ENCODE measurements at regions not wholly inside any gene's neighbourhood (a gene's known extent, or its start where the extent isn't known, plus 50 kb on each side); places are given as distances from the start of the nearest gene placed in this dataset.

GRCh38 chr12:124208489-124208888 lies 86.4 kb upstream of the RFLNA start:
- no peak overlapping the region for H3K4me3 ChIP-seq (ENCODE audit: low read depth in 2 of 2, low read length in 2 of 2)
- H3K4me1 ChIP-seq (ENCODE audit: control insufficient read depth, insufficient read depth, low read length), result no peaks in the 10 kb centered on the region
- in situ Hi-C loops (cut with HindIII; ENCODE audit: low pct_unique_long_range_greater_than_20kb, low sequenced_read_pairs) (no loop called here), intact Hi-C loops (cut with micrococcal nuclease; ENCODE audit: unreplicated experiment) (no loop called here)
- no peaks in the 10 kb centered on the region for H3K27me3 ChIP-seq (ENCODE audit: control insufficient read depth, insufficient read depth, low read length)
- BruUV-seq (replicated peaks), result no TSS peak
- no peak for DNase-seq (ENCODE audit: low read depth, low spot score)
- H3K27ac ChIP-seq (ENCODE audit: low read length), result no peak overlapping the region
- TF ChIP-seq POLR2AphosphoS5 (IDR thresholded peaks at IDR 0.05; ENCODE audit: low read depth, low read length), result no peak
- no peak for TF ChIP-seq CTCF (IDR thresholded peaks at IDR 0.05)
- no peak for TF ChIP-seq TCF7L2 (IDR thresholded peaks at IDR 0.05; ENCODE audit: low read depth, low read length)
- TF ChIP-seq SIN3A (IDR thresholded peaks at IDR 0.05; ENCODE audit: borderline replicate concordance, insufficient read depth, low read depth, low read length), result no peak
- TF ChIP-seq REST (IDR thresholded peaks at IDR 0.05; ENCODE audit: insufficient read depth in 1 of 2, low read depth in 2 of 2, low read length in 1 of 2), result no peak
- CTCF ChIA-PET, result no interaction called here
- POLR2A ChIA-PET, result no interaction called here
- no peak for ATAC-seq
- H3K36me3 ChIP-seq (ENCODE audit: control insufficient read depth, insufficient read depth, low read length), result no peaks in the 10 kb centered on the region
- H3K9me3 ChIP-seq (ENCODE audit: control insufficient read depth, insufficient read depth, low read depth, low read length), result peaks cover 6% of the 10 kb centered on the region; the same call in 1 of the 2 replicates

DNA sequence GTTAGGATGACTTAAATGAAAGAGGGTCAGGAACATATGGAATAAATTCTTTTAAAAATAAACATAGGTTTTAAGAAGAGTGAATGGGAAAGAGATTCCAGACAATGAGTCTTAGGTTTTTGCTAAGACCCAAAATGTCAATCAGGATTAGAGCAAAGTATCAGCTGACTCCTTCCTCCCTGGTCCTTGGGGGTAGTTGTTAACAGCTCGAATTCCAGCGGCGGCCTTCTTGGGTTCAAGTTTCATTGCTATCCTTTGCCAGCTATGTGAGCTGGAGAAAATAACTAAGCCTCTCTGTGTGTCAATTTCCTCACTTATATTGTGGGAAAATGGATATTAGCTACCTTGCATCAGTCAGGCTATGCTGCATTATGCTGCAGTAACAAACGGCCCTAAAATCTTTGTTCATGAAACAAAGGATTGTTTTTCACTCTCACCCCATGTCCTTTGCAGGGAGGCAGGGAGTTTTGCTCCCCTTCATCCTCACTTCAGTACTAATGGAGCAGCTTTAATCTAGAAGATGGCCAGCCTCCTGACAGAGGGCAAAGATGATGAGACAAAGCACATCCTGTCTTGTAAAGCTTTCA lies 83.8 kb upstream of the RFLNA start:
- Histone ChIP-seq H3K36me3 (ENCODE audit: control insufficient read depth, insufficient read depth, low read length) (no peaks in the 10 kb centered on the region), H3K27me3 (ENCODE audit: control insufficient read depth, insufficient read depth, low read length) (no peaks in the 10 kb centered on the region), H3K9me3 (ENCODE audit: control insufficient read depth, insufficient read depth, low read depth, low read length) (0 out of 2 replicates have a peak, but pooled peaks cover 3% of the 10 kb centered on the region), H3K27ac (ENCODE audit: low read length) (no peak overlapping the region), H3K4me1 (ENCODE audit: control insufficient read depth, insufficient read depth, low read length) (no peaks in the 10 kb centered on the region), H3K4me3 (ENCODE audit: low read depth in 2 of 2, low read length in 2 of 2) (no peak overlapping the region)
- no TSS peak for BruUV-seq (replicated peaks)
- in situ Hi-C loops (cut with HindIII; ENCODE audit: low pct_unique_long_range_greater_than_20kb, low sequenced_read_pairs), result no loop called here
- TF ChIP-seq POLR2AphosphoS5 (IDR thresholded peaks at IDR 0.05; ENCODE audit: low read depth, low read length) (no peak), TCF7L2 (IDR thresholded peaks at IDR 0.05; ENCODE audit: low read depth, low read length) (no peak), SIN3A (IDR thresholded peaks at IDR 0.05; ENCODE audit: borderline replicate concordance, insufficient read depth, low read depth, low read length) (no peak), REST (IDR thresholded peaks at IDR 0.05; ENCODE audit: insufficient read depth in 1 of 2, low read depth in 2 of 2, low read length in 1 of 2) (no peak), CTCF (IDR thresholded peaks at IDR 0.05) (no peak)
- intact Hi-C loops (cut with micrococcal nuclease; ENCODE audit: unreplicated experiment), result no loop called here
- no peak for DNase-seq (ENCODE audit: low read depth, low spot score)
- no peak for ATAC-seq
- CTCF ChIA-PET, result no interaction called here
- POLR2A ChIA-PET, result no interaction called here

Data from Panc1 (cell line).